Mammary epithelial cell (primary cell): ENCODE measurements at regions not wholly inside any gene's neighbourhood (a gene's known extent, or its start where the extent isn't known, plus 50 kb on each side); places are given as distances from the start of the nearest gene placed in this dataset.

ENCODE experiments used
- EZH2 ChIP-seq: IDR thresholded peaks from 2 replicates; pipeline ENCODE4 v1.6.1; 2012; ENCODE audit warnings: low read length, inconsistent platforms, borderline replicate concordance
- TF ChIP-seq, protein P1 (sequence below), 2 donors: IDR thresholded peaks in 1 of 2; conservative IDR thresholded peaks in 1 of 2; 2 replicates each; pipeline ENCODE4 v1.5.1; 2011 to 2012; ENCODE audit warnings: inconsistent platforms in 2 of 2, low read length in 2 of 2, mild to moderate bottlenecking in 2 of 2, control low read depth in 1 of 2, low read depth in 1 of 2; ENCODE audit not compliant: insufficient read depth in 1 of 2; ENCODE audit errors: extremely low read depth in 1 of 2

DNA sequence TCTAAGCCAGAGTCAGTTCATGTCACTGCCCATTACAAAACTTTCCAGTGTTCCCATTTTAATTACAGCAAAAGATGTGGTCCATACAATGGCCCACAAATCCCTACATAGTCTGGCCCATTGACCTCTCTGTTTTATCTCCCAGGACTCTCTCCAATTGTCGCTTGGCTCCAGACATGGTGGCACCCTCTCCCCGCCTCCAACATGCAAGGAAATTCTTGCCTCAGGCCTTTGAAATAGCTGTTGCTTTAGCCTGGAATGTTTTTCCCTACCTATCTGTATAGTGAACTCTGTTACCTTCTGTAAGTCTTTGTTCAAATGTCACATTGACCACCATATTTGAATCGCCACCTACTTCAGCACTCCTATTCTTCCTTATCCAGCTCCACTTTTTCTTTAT is 377.3 kb upstream of the MCTP2 start:
- TF ChIP-seq, protein P1, sequence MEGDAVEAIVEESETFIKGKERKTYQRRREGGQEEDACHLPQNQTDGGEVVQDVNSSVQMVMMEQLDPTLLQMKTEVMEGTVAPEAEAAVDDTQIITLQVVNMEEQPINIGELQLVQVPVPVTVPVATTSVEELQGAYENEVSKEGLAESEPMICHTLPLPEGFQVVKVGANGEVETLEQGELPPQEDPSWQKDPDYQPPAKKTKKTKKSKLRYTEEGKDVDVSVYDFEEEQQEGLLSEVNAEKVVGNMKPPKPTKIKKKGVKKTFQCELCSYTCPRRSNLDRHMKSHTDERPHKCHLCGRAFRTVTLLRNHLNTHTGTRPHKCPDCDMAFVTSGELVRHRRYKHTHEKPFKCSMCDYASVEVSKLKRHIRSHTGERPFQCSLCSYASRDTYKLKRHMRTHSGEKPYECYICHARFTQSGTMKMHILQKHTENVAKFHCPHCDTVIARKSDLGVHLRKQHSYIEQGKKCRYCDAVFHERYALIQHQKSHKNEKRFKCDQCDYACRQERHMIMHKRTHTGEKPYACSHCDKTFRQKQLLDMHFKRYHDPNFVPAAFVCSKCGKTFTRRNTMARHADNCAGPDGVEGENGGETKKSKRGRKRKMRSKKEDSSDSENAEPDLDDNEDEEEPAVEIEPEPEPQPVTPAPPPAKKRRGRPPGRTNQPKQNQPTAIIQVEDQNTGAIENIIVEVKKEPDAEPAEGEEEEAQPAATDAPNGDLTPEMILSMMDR (conservative IDR thresholded peaks at IDR 0.05 in 1 of 2, IDR thresholded peaks at IDR 0.05 in 1 of 2; ENCODE audit: extremely low read depth in 1 of 2, insufficient read depth in 1 of 2, low read depth in 1 of 2, low read length in 2 of 2): no peak
- TF ChIP-seq EZH2: no peak
